Stimulated activated CD8-positive, alpha-beta memory T cell treated with anti-CD3 and anti-CD28 coated beads, Interleukin-2, amount 100 ng/mL, for 48 hours (primary cell): ENCODE measurements at regions not wholly inside any gene's neighbourhood (a gene's known extent, or its start where the extent isn't known, plus 50 kb on each side); places are given as distances from the start of the nearest gene placed in this dataset.

Source experiments
- DNase-seq, 2 donors: peaks; one replicate each; pipeline ENCODE4 v3.0.0-alpha.2; 2020; ENCODE audit warnings: low read depth in 2 of 2

DNA sequence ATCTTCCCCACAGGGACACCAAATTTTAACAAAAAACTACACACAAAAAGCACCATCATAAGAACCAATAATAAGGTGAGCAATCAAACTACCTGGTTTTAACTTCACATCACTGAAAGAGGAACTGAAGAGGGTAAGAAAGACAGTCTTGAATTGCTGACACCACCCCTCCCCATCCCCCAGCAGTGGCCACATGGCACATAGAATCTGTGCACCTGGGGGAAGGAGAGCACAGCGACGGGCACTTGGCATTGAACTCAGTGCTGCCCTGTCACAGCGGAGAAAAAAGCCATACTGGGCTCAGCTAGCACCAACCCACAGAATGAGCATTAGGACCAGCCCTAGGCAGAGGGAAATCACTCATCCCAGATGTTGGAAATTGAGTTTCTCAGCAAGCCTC, 640.0 kb upstream of the ADGRL2 start:
- no peak for DNase-seq

GRCh38 chr1:81158592-81158991, 642.1 kb upstream of the ADGRL2 start:
- no peak for DNase-seq

- DNase-seq, result no peak
Observed at GRCh38 chr1:81157686-81158085, 643.0 kb upstream of the ADGRL2 start.

GRCh38 chr1:81156887-81157286, 643.8 kb upstream of the ADGRL2 start:
- no peak for DNase-seq

- no peak for DNase-seq
Observed at GRCh38 chr1:81155131-81155530, 645.6 kb upstream of the ADGRL2 start.

DNA sequence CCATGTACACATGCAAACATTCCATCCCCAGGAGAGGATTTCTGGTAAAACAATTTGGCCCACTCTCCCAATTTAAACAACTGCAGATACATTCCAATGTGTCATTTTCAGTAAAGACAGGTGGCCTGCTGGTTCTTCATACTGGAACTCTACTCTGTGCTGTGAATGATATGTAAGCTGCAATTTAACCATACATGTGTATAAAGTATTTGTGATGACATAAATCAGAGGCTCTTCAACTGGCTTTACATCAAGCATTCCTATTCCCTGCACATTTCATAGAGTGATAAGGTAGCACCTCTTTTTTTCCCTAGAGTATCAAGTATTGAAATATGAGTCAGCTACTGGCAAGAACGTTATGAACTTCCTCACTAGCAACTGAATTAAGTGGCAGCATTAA, 649.5 kb upstream of the ADGRL2 start:
- no peak for DNase-seq

GRCh38 chr1:81149649-81150325, 650.9 kb upstream of the ADGRL2 start:
- no peak for DNase-seq

GRCh38 chr1:81144240-81144825, 656.4 kb upstream of the ADGRL2 start:
- no peak for DNase-seq

DNA sequence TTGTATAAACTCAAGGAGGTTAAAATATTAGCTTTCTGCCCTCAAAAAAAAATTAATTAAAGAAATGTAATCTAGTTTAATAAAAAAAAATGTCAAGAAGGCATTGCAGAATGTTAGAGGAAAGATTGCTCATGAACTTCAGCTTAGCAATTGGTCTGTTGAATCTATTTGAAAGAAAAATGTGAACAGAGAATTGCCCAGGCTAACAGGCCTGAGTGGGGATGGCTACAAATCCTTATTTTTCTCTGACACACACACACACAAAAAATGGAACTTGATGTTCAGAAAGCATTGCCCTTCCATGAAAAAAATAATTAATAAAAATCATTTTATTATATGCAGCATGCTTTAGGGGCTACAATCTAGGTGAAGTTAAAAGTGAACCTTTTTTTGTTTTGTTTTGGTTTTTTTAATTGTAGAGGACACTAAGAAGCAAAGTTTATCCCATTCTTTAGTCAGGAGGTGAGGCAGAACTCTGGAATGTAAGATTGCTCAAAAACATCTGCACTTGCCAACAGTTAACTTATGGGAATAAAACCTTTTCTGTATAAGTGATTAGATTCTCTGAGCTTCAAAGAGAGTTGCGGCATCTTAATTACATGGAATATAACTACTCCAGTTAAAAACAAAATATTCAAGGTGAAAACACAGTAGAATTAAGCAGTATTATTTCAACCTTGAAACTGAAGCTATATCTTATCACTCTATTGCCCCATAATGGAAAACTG, 658.5 kb upstream of the ADGRL2 start:
- no peak for DNase-seq

DNA sequence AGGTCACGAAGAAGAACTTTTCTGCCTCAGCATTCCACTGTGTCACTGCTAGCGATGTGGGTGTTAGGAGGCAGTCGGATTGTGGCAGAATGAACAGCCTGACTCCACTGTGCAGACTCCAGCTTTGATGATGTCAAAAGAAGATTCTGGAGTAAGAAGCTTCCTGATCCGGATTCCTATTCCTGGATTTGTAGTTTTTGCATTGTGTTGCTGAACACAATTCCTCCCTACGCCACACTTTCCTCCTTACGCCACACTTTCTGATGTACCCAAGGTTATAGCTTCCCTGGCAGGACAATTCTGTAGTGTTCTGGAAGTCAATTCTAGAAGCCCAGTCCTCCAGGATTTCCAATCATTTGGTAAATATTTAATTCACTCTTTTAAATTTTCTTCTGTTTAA, 665.2 kb upstream of the ADGRL2 start:
- DNase-seq, result no peak

- no peak for DNase-seq
Observed at GRCh38 chr1:81129776-81130175, 671.0 kb upstream of the ADGRL2 start.

GRCh38 chr1:81129366-81129765, 671.4 kb upstream of the ADGRL2 start:
- DNase-seq, result no peak

GRCh38 chr1:81128079-81128478, 672.7 kb upstream of the ADGRL2 start:
- DNase-seq, result no peak

GRCh38 chr1:81126989-81127581, 673.6 kb upstream of the ADGRL2 start:
- no peak for DNase-seq

DNA sequence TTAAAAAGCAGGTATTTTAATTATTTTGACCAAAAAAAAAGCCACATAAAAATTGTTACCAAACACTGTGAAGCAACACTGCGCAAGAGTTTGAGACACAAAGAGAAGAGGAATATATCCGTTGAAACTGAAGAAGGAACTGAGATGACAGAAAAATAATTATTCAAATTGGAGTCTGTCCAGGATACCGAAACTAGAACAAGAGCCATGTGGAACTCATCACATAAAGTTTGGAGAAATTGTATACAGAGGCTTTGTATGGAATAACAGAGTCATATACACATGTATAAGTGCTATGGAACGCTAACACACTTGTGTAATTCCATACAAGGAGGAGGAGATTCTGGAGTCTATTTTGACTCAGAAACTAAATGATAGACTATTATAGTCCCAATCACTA, 675.1 kb upstream of the ADGRL2 start:
- no peak for DNase-seq

- DNase-seq, result no peak
Observed at GRCh38 chr1:81121306-81121705, 679.4 kb upstream of the ADGRL2 start.

GRCh38 chr1:81119319-81119718, 681.4 kb upstream of the ADGRL2 start:
- no peak for DNase-seq

DNA sequence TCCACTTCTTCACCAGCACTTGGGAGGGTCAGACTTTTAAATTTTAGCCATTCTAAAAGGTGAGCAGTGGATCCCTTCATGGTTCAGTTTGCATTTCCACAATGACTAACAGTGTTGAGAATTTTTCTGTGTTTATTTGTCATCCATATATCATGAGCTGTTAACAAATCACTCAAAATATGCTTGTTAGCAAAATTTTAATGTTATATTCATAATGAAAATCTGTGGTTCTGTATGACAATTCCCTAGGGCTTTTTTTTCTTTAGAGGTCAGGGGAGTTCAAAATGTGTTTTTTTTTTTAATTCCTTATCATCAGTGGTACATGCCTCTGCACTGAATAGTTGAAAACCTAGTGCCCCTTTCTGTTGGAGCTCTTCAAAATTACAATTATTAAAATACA, 682.2 kb upstream of the ADGRL2 start:
- no peak for DNase-seq

- DNase-seq, result no peak
Observed at GRCh38 chr1:81115422-81115821, 685.3 kb upstream of the ADGRL2 start.

DNA sequence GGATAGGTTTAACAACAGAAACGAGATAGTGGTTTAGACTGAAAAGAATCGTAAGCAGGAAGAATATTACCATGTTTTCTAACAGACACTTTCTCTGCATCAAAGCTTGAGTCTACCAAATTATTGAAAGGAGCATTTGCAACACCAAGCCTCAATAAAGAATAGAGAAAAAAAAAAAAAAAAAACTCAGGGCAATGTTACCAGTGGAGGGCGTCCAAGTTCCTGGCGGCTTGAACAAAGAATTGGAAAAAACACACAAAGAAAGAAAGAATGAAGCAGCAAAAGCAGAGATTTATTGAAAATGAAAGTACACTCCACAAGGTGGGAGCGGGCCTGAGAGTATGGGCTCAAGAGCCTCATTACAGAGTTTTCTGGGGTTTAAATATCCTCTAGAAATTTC, 686.5 kb upstream of the ADGRL2 start:
- no peak for DNase-seq

DNA sequence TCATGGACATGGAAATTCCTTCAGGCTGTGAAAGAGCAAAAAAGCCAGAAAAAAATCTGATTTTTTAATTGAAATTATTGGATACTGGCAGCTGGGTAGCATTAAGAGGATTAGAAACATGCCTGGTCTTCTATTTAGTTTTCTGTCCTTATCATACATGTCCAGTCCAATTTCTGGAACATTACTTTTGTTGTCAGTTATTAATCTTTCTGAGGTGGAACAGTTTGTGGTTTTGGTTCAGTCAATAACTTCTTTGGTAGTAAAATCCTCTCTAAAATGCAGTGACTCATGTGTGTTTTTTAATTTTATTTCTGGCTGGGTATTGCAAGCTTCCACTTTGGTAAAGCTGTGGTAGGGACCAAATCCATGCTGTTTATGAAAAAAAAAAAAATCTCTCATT, 687.0 kb upstream of the ADGRL2 start:
- no peak for DNase-seq

DNA sequence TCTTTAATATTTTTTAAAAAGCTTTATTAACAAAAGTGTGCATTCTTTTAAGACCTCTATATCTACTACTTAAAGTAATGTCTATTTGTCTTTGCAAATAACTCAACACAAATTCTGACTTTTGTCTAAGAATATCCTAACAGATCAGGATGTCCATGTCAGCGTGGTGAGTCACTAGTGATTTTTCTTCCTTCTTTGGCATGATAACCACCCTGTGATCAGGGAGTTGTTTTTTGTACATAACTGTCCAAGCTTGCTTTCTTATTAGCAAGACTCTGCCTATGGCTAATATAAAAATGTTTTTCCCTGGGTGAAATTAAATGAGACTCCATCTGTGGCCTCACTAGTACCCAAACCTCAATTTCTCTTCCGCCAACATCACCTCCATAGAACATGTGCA, 688.9 kb upstream of the ADGRL2 start:
- DNase-seq, result no peak

DNA sequence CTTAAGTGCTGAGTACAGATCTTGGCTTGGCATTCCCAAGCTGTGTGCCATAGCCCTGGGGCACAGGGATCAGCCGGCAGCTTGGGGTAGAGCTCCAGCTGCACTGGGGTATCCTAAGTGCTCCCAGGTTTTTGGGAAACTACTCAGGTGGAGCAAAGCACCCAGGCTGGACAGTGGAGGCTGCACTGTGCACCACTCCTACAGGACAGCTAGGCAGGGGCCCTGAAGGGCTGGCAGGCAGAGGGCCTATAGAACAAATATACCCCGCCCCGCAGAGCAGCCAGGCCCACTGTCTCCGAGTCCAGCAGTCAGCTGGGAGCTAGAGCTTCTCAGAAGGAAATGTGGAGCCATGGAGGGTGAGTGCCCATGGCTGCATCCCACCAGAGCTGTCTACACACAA, 691.7 kb upstream of the ADGRL2 start:
- DNase-seq, result no peak
